Activated naive CD8-positive, alpha-beta T cell treated with anti-CD3 and anti-CD28 coated beads, Interleukin-2, amount 10 ng/mL, durations not matched to agents 7 days and 5 days (primary cell): ENCODE measurements at regions not wholly inside any gene's neighbourhood (a gene's known extent, or its start where the extent isn't known, plus 50 kb on each side); places are given as distances from the start of the nearest gene placed in this dataset.

Experiments
- ATAC-seq: fragments of 150-1000 bp; cut with Tn5 transposase; one replicate; pipeline ENCODE4 v1.10.0; 2021; ENCODE audit warnings: low read depth, moderate library complexity
- POLR2A ChIA-PET: fragments of 350-600 bp; sonication (Branson Sonifier 250); formaldehyde crosslinking; loops from one replicate; lab custom pipeline; 2021; ENCODE audit warnings: antibody characterized with exemption; lab: Charles Lee
- DNase-seq: peaks from one replicate; pipeline ENCODE4 v3.0.0; 2021
- H3K27ac Mint-ChIP-seq: one replicate; pipeline ENCODE4 v1.8.0; 2022; ENCODE audit warnings: mild to moderate bottlenecking, mixed read lengths
- H3K27me3 Mint-ChIP-seq: one replicate; pipeline ENCODE4 v1.8.0; 2022; ENCODE audit warnings: mild to moderate bottlenecking, moderate library complexity, mixed read lengths
- H3K36me3 Mint-ChIP-seq: one replicate; pipeline ENCODE4 v1.8.0; 2021; ENCODE audit warnings: mild to moderate bottlenecking, mixed read lengths
- H3K4me1 Mint-ChIP-seq: one replicate; pipeline ENCODE4 v1.8.0; 2021; ENCODE audit warnings: mixed read lengths
- H3K4me3 Mint-ChIP-seq: one replicate; pipeline ENCODE4 v1.8.0; 2022; ENCODE audit warnings: mild to moderate bottlenecking, moderate library complexity, mixed read lengths
- H3K9me3 Mint-ChIP-seq: one replicate; pipeline ENCODE4 v1.8.0; 2021; ENCODE audit warnings: mixed read lengths

GRCh38 chr14:66120402-66120801, 365.8 kb upstream of the CCDC196 start:
- no peak overlapping the region for H3K27ac Mint-ChIP-seq
- H3K4me3 Mint-ChIP-seq: no peak overlapping the region
- H3K36me3 Mint-ChIP-seq: no peaks in the 10 kb centered on the region
- H3K27me3 Mint-ChIP-seq: peaks cover 9% of the 10 kb centered on the region
- DNase-seq: no peak
- ATAC-seq: no peak
- H3K4me1 Mint-ChIP-seq: no peaks in the 10 kb centered on the region
- peaks cover 1% of the 10 kb centered on the region for H3K9me3 Mint-ChIP-seq
- POLR2A ChIA-PET: no interaction called here

DNA sequence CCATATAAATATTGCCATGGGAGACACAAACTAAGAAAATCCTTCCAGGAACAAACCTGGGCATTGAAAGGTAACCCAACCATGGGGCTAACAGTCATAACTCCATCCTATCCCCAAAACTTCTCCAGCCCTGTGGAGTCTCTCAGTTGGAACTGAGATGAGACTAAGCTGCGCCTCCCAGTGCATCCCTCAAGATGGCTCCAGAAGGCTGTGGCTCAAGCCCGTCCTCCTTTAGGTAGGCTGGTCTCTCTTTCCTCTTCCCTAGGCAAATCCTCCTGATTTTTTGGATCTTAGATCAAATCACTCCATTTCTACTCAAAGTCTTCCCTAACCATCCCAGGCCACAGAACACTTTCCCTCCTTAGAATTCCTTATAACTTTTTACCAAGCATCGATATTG, 364.3 kb upstream of the CCDC196 start:
- H3K27ac Mint-ChIP-seq: no peak overlapping the region
- ATAC-seq: no peak

GRCh38 chr14:66129224-66129623, 356.9 kb upstream of the CCDC196 start:
- no peaks in the 10 kb centered on the region for H3K36me3 Mint-ChIP-seq
- H3K27ac Mint-ChIP-seq: no peak overlapping the region
- H3K4me1 Mint-ChIP-seq: no peaks in the 10 kb centered on the region
- no peak for DNase-seq
- no peak overlapping the region for H3K4me3 Mint-ChIP-seq
- H3K27me3 Mint-ChIP-seq: peaks cover 6% of the 10 kb centered on the region
- POLR2A ChIA-PET: no interaction called here
- peaks cover 2% of the 10 kb centered on the region for H3K9me3 Mint-ChIP-seq
- ATAC-seq: no peak

More for the DNA sequence above, 364.3 kb upstream of the CCDC196 start:
- Mint-ChIP-seq H3K36me3 (no peaks in the 10 kb centered on the region), H3K9me3 (peaks cover 2% of the 10 kb centered on the region), H3K4me1 (no peaks in the 10 kb centered on the region), H3K4me3 (no peak overlapping the region), H3K27me3 (peaks cover 9% of the 10 kb centered on the region)
- POLR2A ChIA-PET: no interaction called here
- DNase-seq: no peak

- POLR2A ChIA-PET: no interaction called here
- no peak overlapping the region for H3K4me3 Mint-ChIP-seq
- H3K4me1 Mint-ChIP-seq: no peaks in the 10 kb centered on the region
- ATAC-seq (no peak), DNase-seq (no peak)
- H3K36me3 Mint-ChIP-seq: no peaks in the 10 kb centered on the region
- H3K27ac Mint-ChIP-seq: no peak overlapping the region
- peaks cover 1% of the 10 kb centered on the region for H3K9me3 Mint-ChIP-seq
- H3K27me3 Mint-ChIP-seq: peaks cover 6% of the 10 kb centered on the region
These were observed 355.1 kb upstream of the CCDC196 start for GRCh38 chr14:66131111-66131510.

DNA sequence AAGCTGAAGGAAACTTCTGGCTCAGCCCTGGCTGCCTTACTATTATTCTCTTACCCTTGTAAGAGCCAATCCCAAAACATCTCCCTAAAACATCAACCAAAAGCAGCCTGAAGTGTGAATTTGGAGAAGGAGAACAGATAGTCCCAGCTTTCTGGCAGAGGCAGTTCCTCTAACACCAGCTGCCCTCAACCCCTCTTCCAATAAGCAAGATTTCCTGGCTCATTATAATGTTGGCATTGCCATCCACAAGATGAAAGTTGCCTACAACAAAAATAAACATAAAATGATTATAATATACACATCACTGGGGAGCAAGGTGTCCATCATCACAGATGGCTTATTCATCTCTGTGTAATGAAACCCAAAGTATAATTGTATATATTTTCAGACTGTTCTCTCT, 352.5 kb upstream of the CCDC196 start:
- no peak overlapping the region for H3K27ac Mint-ChIP-seq
- H3K27me3 Mint-ChIP-seq: no peaks in the 10 kb centered on the region
- DNase-seq: no peak
- H3K9me3 Mint-ChIP-seq: no peaks in the 10 kb centered on the region
- H3K4me3 Mint-ChIP-seq: no peak overlapping the region
- H3K4me1 Mint-ChIP-seq: no peaks in the 10 kb centered on the region
- H3K36me3 Mint-ChIP-seq: no peaks in the 10 kb centered on the region
- ATAC-seq: no peak
- POLR2A ChIA-PET: no interaction called here

DNA sequence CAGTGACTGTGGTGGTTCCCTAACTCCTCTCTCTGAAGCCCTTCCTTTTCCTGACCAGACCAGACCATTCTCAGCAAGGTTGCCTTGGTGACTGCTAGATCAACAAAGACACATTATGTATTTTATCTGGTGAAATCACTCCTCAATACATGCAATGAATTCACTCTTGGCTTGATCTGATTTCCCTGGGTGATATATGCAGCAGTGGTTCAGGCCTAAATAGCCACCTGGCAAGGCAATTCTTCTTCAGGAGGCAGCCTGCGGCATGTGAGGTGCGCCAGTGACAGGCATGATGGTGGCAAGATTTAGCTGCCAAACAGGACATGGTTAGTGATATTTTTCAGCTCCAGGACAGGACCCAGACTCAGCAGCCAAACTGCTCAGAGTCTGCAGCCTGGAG, 350.3 kb upstream of the CCDC196 start:
- no peaks in the 10 kb centered on the region for H3K9me3 Mint-ChIP-seq
- H3K4me3 Mint-ChIP-seq: no peak overlapping the region
- ATAC-seq (no peak), DNase-seq (no peak)
- H3K27me3 Mint-ChIP-seq: no peaks in the 10 kb centered on the region
- no peaks in the 10 kb centered on the region for H3K4me1 Mint-ChIP-seq
- POLR2A ChIA-PET: no interaction called here
- no peak overlapping the region for H3K27ac Mint-ChIP-seq
- no peaks in the 10 kb centered on the region for H3K36me3 Mint-ChIP-seq

DNA sequence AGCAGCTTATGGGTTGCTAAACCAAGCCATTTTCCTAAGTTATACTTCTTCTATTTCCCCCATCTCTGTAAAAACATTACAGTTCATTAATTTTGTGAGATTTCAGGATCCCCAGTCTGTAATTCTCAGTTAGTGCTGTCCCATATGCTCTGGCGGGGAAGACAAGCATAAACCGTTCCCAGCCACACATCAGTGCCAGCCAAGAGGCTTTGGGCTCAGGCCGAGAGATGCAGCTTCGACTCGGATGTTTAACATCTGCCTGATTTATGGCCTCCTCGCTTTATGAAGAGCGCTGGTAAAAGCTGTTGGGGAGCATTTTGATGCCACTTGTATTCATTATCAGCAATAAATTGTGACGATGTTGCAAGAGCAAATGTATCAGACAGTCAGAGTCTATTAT, 349.1 kb upstream of the CCDC196 start:
- H3K9me3 Mint-ChIP-seq: no peaks in the 10 kb centered on the region
- H3K36me3 Mint-ChIP-seq: no peaks in the 10 kb centered on the region
- no peak for DNase-seq
- H3K4me3 Mint-ChIP-seq: no peak overlapping the region
- POLR2A ChIA-PET: no interaction called here
- H3K27me3 Mint-ChIP-seq: no peaks in the 10 kb centered on the region
- no peak for ATAC-seq
- H3K4me1 Mint-ChIP-seq: no peaks in the 10 kb centered on the region
- no peak overlapping the region for H3K27ac Mint-ChIP-seq

GRCh38 chr14:66139432-66139831, 346.7 kb upstream of the CCDC196 start:
- DNase-seq: no peak
- Mint-ChIP-seq H3K27ac (no peak overlapping the region), H3K27me3 (no peaks in the 10 kb centered on the region), H3K9me3 (no peaks in the 10 kb centered on the region), H3K4me3 (no peak overlapping the region), H3K4me1 (no peaks in the 10 kb centered on the region), H3K36me3 (no peaks in the 10 kb centered on the region)
- POLR2A ChIA-PET: no interaction called here
- no peak for ATAC-seq

DNA sequence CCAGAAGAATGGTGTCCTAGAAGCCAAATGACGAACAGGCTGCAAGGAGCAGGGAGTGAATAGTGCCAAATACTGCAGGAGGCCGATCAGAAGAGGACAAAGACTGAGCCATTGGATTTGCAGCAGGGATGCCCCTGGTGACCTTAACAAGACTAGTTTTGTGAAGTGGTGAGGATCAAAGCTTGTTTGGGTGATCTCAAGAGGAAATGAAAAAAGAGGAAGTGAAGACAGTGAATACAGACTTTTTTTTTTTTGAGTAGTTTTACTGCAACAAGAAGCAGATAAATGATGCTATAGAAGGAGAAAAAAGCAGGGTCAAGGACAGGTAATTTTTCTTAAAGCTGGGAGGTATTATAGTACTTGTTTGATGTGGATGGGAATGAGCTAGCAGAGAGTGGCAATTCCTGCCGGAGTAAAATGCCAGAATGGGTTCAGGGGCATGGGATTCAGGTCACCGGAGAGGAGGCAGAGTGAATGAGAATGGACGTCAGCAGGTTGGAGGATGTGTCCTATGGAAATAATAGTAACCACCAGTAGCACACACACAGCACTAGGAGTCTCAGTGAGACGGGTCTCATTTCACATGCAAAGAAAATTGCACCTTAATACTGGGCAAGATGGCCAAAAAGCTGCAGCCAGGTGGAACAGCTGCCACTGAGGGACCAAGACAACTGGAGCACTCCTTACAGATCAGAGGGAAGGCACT, 345.8 kb upstream of the CCDC196 start:
- no peaks in the 10 kb centered on the region for H3K4me1 Mint-ChIP-seq
- H3K9me3 Mint-ChIP-seq: no peaks in the 10 kb centered on the region
- POLR2A ChIA-PET: no interaction called here
- ATAC-seq (peak; percentile 81), DNase-seq (no peak)
- no peak overlapping the region for H3K4me3 Mint-ChIP-seq
- no peak overlapping the region for H3K27ac Mint-ChIP-seq
- H3K36me3 Mint-ChIP-seq: no peaks in the 10 kb centered on the region
- H3K27me3 Mint-ChIP-seq: no peaks in the 10 kb centered on the region

DNA sequence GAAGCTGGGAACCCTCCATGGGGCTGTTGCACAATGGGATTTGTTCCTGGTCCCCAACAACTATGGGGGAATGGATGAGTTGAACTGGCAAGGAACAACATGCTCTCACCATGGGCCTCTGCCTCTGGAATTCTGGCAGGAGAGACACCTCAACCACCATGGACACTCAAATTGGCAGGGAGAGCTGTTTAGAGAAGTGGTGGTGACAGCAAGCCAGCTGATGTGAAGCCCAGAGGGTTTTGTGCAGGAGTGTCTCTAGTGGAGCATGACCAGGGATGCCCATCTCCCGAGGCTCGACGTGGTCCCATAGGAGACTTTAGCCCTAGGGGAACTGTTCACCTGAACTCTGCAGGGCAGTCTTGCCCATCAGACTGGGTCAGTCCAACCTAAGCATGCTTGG, 345.2 kb upstream of the CCDC196 start:
- Mint-ChIP-seq H3K9me3 (no peaks in the 10 kb centered on the region), H3K27me3 (no peaks in the 10 kb centered on the region), H3K36me3 (no peaks in the 10 kb centered on the region), H3K27ac (no peak overlapping the region), H3K4me1 (no peaks in the 10 kb centered on the region), H3K4me3 (no peak overlapping the region)
- DNase-seq: no peak
- ATAC-seq: no peak
- POLR2A ChIA-PET: no interaction called here

DNA sequence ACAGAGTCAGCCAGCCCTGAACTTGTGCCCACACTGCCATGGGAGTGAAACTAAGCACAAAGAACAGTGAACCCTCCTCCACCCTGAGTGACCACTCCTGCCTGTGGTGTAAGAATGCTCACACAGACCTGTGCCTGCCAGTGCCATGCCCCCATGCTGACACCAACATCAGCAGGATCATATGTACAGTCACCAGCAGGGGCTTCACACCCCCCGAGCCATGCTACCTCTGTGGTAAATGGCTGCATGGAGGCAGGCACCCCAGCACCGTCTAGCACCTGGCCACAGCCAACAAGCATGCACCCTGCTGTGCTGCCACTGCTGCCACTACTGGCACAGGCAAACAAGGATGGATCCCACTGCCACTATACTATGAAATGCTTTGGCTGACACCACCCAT, 344.4 kb upstream of the CCDC196 start:
- DNase-seq: no peak
- no peak for ATAC-seq
- Mint-ChIP-seq H3K27ac (no peak overlapping the region), H3K27me3 (peaks cover 7% of the 10 kb centered on the region), H3K4me1 (no peaks in the 10 kb centered on the region), H3K4me3 (no peak overlapping the region), H3K9me3 (no peaks in the 10 kb centered on the region), H3K36me3 (no peaks in the 10 kb centered on the region)
- POLR2A ChIA-PET: no interaction called here

DNA sequence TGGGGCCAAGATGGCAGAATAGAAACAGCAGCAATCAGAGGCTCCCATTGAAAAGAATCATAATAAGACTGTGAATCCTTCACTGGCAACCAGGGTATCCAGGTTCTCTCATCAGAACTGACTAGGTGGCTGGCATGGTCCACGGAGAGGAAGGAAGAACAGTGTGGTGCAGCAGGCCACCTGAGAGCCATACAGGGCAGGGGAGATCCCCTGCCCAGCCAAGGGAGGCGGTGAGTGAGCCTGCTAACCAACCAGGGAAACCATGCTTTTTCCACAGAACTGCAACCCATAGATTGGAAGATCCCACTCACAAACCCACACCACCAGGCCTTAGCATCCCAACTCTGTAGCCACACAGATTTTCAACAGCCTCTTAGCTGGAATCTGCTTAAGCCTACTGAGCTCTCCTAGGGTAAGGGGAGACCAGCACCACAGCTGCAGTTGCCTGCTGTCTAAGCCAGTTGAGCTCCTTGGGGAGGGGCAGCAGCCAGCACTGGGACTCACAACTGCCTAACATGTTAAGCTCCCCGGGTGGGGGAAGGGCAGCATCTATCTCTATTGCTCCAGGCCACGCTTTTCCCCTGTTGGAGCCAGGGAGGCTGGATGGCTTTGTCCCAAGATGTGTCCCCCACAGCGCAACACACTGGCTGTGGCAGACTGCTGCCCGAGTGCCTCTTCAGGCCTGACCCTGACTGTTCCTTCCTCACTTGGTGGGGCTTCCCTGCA, 342.6 kb upstream of the CCDC196 start:
- Mint-ChIP-seq H3K27me3 (peaks cover 15% of the 10 kb centered on the region), H3K4me1 (no peaks in the 10 kb centered on the region), H3K9me3 (peaks cover 1% of the 10 kb centered on the region), H3K36me3 (no peaks in the 10 kb centered on the region), H3K4me3 (no peak overlapping the region), H3K27ac (no peak overlapping the region)
- POLR2A ChIA-PET: no interaction called here
- no peak for ATAC-seq
- no peak for DNase-seq

DNA sequence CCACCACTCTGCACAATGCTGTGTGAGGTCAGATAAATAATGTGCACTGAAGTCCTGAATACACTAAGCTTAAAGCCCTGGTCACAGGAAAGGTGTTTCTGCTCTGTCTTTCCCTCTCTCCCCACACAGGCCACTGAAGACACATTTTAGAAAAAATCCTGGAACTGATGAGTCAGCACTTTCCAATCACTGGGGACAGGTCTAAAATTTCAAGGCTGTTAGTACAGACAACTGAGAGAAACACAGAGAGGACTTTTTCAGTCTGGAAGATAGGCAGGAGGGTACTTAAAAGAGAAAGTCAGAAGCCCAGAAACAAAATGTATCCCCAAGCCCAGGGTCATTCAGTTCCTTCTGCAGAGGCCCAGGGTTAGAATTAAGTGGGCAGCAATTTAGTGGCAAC, 333.9 kb upstream of the CCDC196 start:
- H3K27me3 Mint-ChIP-seq: peaks cover 10% of the 10 kb centered on the region
- no peak overlapping the region for H3K27ac Mint-ChIP-seq
- peaks cover under 1% of the 10 kb centered on the region for H3K9me3 Mint-ChIP-seq
- H3K36me3 Mint-ChIP-seq: no peaks in the 10 kb centered on the region
- DNase-seq (no peak), ATAC-seq (no peak)
- POLR2A ChIA-PET: no interaction called here
- H3K4me1 Mint-ChIP-seq: no peaks in the 10 kb centered on the region
- no peak overlapping the region for H3K4me3 Mint-ChIP-seq

DNA sequence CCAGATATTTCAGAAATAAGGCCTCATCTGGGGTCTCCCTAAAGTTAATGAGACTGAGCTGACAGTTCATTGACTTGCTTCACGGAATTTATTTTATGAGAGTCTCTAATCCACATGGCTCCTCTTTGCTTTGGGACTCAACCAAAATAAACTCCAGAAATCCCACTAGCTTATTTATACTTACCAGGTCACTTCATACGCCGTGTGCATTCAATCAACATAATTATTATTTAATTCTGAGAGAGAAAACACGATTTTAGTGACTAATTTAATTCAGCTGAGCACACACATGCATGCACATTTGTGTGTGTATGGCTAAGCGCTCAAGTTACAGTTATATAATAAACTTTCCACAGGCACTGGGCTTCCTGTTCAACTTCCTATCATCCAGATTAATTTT, 333.4 kb upstream of the CCDC196 start:
- no peaks in the 10 kb centered on the region for H3K36me3 Mint-ChIP-seq
- H3K4me1 Mint-ChIP-seq: no peaks in the 10 kb centered on the region
- H3K27ac Mint-ChIP-seq: no peak overlapping the region
- peaks cover 9% of the 10 kb centered on the region for H3K27me3 Mint-ChIP-seq
- DNase-seq (no peak), ATAC-seq (no peak)
- POLR2A ChIA-PET: no interaction called here
- H3K4me3 Mint-ChIP-seq: no peak overlapping the region
- H3K9me3 Mint-ChIP-seq: no peaks in the 10 kb centered on the region
